BJ (cell line): ENCODE measurements at regions not wholly inside any gene's neighbourhood (a gene's known extent, or its start where the extent isn't known, plus 50 kb on each side); places are given as distances from the start of the nearest gene placed in this dataset.
"Not testable (repeated sequence)": the region's sequence is repeated elsewhere in the genome, so short reads cannot be mapped to it uniquely, and the experiment has no call there.

ENCODE experiments used
- CTCF ChIA-PET: fragments of 350-600 bp; formaldehyde crosslinking; extraction: SDS; loops from one replicate; lab custom pipeline; 2021; ENCODE audit warnings: antibody characterized with exemption, inconsistent platforms; lab: Yijun Ruan, JAX
- POLR2A ChIA-PET: fragments of 300-600 bp; sonication (Branson Sonifier 250); formaldehyde crosslinking; extraction: SDS; loops from one replicate; lab custom pipeline; 2021; ENCODE audit warnings: antibody characterized with exemption; lab: Charles Lee
- DNase-seq: peaks from one replicate; pipeline ENCODE4 v3.0.0-alpha.2; 2011; ENCODE audit warnings: low read depth
- H3K27me3 ChIP-seq: 2 replicates; pipeline ENCODE4 v1.6.0; 2011; ENCODE audit warnings: low read length; ENCODE audit not compliant: control insufficient read depth, insufficient read depth
- H3K36me3 ChIP-seq: 2 replicates; pipeline ENCODE4 v1.5.1; 2011; ENCODE audit warnings: low read length; ENCODE audit not compliant: control insufficient read depth, insufficient read depth
- H3K4me3 ChIP-seq: 2 replicates; pipeline ENCODE4 v1.5.1; 2011; ENCODE audit warnings: low read depth, mild to moderate bottlenecking, control low read depth, low read length
- TF ChIP-seq, protein P1 (sequence below): IDR thresholded peaks from 2 replicates; pipeline ENCODE4 v1.5.1; 2011; ENCODE audit warnings: low read depth, mild to moderate bottlenecking, control low read depth, inconsistent platforms, low read length, moderate library complexity; ENCODE audit not compliant: insufficient read depth

DNA sequence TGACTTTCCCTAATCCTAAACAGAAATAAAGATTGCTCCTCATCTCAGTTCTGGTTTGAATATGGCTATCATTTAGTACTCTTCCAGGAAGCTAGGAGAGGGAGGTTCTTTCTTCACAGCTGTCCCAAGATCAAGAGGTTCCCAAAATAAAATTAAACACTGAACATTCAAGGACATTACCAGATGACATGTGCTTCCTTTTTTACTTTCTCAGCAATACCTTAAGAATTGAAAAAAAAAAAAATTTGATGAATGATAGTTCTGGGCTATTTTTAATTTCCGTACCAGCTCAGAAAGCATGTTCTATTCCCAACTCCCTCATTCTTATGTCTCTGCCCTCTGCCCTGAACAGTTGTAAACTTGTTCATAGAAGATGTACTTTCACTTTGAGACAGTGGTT, 61.7 kb upstream of the MYL1 start:
- Histone ChIP-seq H3K27me3 (no peaks in the 10 kb centered on the region), H3K36me3 (no peaks in the 10 kb centered on the region), H3K4me3 (no peak overlapping the region)
- POLR2A ChIA-PET, result no interaction called here
- no peak for DNase-seq
- TF ChIP-seq, protein P1, sequence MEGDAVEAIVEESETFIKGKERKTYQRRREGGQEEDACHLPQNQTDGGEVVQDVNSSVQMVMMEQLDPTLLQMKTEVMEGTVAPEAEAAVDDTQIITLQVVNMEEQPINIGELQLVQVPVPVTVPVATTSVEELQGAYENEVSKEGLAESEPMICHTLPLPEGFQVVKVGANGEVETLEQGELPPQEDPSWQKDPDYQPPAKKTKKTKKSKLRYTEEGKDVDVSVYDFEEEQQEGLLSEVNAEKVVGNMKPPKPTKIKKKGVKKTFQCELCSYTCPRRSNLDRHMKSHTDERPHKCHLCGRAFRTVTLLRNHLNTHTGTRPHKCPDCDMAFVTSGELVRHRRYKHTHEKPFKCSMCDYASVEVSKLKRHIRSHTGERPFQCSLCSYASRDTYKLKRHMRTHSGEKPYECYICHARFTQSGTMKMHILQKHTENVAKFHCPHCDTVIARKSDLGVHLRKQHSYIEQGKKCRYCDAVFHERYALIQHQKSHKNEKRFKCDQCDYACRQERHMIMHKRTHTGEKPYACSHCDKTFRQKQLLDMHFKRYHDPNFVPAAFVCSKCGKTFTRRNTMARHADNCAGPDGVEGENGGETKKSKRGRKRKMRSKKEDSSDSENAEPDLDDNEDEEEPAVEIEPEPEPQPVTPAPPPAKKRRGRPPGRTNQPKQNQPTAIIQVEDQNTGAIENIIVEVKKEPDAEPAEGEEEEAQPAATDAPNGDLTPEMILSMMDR, result no peak
- CTCF ChIA-PET, result interaction anchor here (0.5 kb wide), 1 partner anchor 1502 kb away, joined by 3 read pairs; no protein-coding TSS in a partner anchor

DNA sequence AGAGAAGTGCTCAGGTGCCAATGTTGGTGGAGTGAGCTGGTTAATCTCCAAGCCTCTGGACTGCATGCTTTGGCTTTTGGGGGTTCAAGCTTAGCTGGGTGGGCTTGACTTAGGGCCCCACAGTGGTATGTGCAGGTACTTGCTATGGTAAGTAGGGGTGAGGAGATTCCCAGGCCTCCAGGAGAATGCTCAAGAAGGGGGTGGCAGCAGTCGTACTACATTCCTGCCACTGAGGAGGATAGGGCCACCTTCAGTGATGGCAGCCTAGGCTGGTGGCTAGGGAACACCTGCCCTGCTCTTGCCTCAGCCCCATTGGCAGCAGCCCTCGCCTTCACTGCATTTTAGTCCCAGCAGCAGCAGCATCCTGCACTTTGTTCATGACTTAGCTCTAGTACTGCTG, 55.6 kb upstream of the MYL1 start:
- ChIA-PET CTCF (no interaction called here), POLR2A (no interaction called here)
- TF ChIP-seq, protein P1, result no peak
- Histone ChIP-seq H3K27me3 (no peaks in the 10 kb centered on the region), H3K4me3 (no peak overlapping the region), H3K36me3 (no peaks in the 10 kb centered on the region)
- DNase-seq, result no peak

GRCh38 chr2:210366675-210367080, 51.7 kb upstream of the MYL1 start:
- no peak for DNase-seq
- H3K4me3 ChIP-seq, result no peak overlapping the region
- ChIA-PET POLR2A (no interaction called here), CTCF (interaction anchor here (0.5 kb wide), 1 partner anchor 1335 kb away, joined by 3 read pairs; no protein-coding TSS in a partner anchor)
- no peaks in the 10 kb centered on the region for H3K27me3 ChIP-seq
- no peaks in the 10 kb centered on the region for H3K36me3 ChIP-seq
- TF ChIP-seq, protein P1, result no peak

DNA sequence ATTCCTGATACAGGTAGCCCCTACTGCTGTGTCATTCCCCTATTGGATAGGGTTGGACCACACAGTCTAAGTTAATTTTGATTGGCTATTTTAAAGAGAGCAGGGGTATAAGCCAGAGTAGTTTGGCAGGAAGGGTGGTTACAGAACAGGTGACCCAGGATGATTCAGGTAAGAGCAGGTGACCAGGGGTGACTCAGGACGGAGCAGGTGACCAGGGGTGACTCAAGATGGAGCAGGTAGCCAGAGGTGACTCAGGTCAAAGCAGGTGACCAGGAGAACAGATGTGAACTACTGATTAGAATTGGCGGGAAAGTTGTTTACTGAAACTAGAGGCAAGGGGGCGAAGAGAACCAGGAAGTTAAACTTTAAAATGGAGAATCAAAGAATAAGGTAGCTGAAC, 50.5 kb upstream of the MYL1 start:
- H3K27me3 ChIP-seq, POLR2A ChIA-PET, H3K36me3 ChIP-seq, DNase-seq, H3K4me3 ChIP-seq, CTCF ChIA-PET: not testable (repeated sequence)
